ENCODE measurements at regions not wholly inside any gene's neighbourhood (a gene's known extent, or its start where the extent isn't known, plus 50 kb on each side); places are given as distances from the start of the nearest gene placed in this dataset.
A peak's percentile ranks its signal among the peaks of the same experiment; 100 is the strongest.
"Not testable (repeated sequence)": the region's sequence is repeated elsewhere in the genome, so short reads cannot be mapped to it uniquely, and the experiment has no call there.

GRCh38 chrX:28408017-28408723 lies 179.1 kb upstream of the IL1RAPL1 start:
- Mint-ChIP-seq H3K36me3 (ENCODE audit: low read depth) (no peaks in the 10 kb centered on the region), H3K27me3 (no peaks in the 10 kb centered on the region), H3K4me3 (no peak overlapping the region), H3K9me3 (peaks cover 15% of the 10 kb centered on the region), H3K4me1 (ENCODE audit: low read depth) (no peaks in the 10 kb centered on the region), H3K27ac (no peak overlapping the region)
- intact Hi-C loops (cut with micrococcal nuclease), result no loop called here

- H3K4me1 Mint-ChIP-seq (ENCODE audit: low read depth), result no peaks in the 10 kb centered on the region
- no peak overlapping the region for H3K4me3 Mint-ChIP-seq
Measured at GRCh38 chrX:28398342-28398741, 188.9 kb upstream of the IL1RAPL1 start.

DNA sequence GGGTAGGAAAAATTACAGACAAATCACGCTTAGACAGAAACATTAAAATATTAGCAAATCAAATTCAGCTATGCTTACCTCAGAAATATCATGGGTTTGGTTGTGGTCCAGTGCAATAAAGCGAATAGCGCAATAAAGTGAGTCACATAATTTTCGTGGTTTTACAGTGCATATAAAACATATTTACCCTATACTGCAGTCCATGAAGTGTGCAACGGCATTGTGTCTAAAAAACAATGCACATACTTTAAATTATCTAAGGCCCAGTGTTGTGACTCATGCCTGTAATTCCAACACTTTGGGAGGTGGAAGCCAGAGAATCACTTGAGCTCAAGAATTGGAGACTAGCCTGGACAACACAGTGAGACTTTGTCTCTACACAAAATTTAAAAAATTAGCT lies 195.7 kb upstream of the IL1RAPL1 start:
- H3K27me3 Mint-ChIP-seq, result no peaks in the 10 kb centered on the region
- H3K27ac Mint-ChIP-seq, result no peak overlapping the region
- intact Hi-C loops (cut with micrococcal nuclease), result no loop called here
- H3K4me1 Mint-ChIP-seq (ENCODE audit: low read depth), result no peaks in the 10 kb centered on the region
- no peaks in the 10 kb centered on the region for H3K9me3 Mint-ChIP-seq
- H3K36me3 Mint-ChIP-seq (ENCODE audit: low read depth), result no peaks in the 10 kb centered on the region
- H3K4me3 Mint-ChIP-seq, result no peak overlapping the region

More at GRCh38 chrX:28398342-28398741, 188.9 kb upstream of the IL1RAPL1 start:
- no peaks in the 10 kb centered on the region for H3K36me3 Mint-ChIP-seq (ENCODE audit: low read depth)
- no peaks in the 10 kb centered on the region for H3K9me3 Mint-ChIP-seq
- H3K27ac Mint-ChIP-seq, result no peak overlapping the region
- H3K27me3 Mint-ChIP-seq, result no peaks in the 10 kb centered on the region
- intact Hi-C loops (cut with micrococcal nuclease), result no loop called here

DNA sequence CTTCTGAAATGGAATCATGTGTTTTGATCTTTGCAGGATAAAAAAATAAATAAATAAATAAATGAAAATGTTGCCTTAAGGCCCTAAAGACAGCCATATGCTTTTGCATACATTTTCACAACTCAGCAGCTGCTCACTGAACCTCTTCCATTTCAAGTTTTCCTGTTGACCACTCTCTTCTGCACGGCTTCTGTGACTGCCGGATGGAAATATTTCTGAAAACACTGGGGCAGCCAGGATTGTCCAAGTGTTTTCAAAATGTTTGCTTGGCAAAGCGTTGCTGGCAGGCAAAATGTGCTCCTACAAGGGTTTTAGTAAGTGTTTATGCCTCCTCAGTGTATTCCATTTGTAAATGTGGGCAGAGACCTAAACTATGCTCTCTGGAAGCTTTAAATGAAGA lies 208.1 kb upstream of the IL1RAPL1 start:
- intact Hi-C loops (cut with micrococcal nuclease), result no loop called here
- no peak overlapping the region for H3K4me3 Mint-ChIP-seq
- no peak overlapping the region for H3K27ac Mint-ChIP-seq
- no peaks in the 10 kb centered on the region for H3K36me3 Mint-ChIP-seq (ENCODE audit: low read depth)
- no peaks in the 10 kb centered on the region for H3K4me1 Mint-ChIP-seq (ENCODE audit: low read depth)
- no peaks in the 10 kb centered on the region for H3K27me3 Mint-ChIP-seq
- H3K9me3 Mint-ChIP-seq, result no peaks in the 10 kb centered on the region

DNA sequence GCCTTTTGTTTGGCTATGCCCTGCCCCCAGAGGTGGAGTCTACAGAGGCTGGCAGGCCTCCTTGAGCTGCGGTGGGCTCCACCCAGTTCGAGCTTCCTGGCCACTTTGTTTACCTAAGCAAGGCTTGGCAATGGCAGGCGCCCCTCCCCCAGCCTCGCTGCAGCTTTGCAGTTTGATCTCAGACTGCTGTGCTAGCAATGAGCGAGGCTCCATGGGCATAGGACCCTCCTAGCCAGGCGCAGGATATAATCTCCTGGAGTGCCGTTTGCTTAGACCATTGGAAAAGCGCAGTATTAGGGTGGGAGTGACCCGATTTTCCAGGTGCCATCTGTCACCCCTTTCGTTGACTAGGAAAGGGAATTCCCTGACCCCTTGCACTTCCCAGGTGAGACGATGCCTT lies 219.6 kb upstream of the IL1RAPL1 start:
- H3K4me1 Mint-ChIP-seq (ENCODE audit: low read depth); H3K27ac Mint-ChIP-seq; H3K36me3 Mint-ChIP-seq (ENCODE audit: low read depth); intact Hi-C loops (cut with micrococcal nuclease); H3K4me3 Mint-ChIP-seq; H3K9me3 Mint-ChIP-seq; H3K27me3 Mint-ChIP-seq: not testable (repeated sequence)

DNA sequence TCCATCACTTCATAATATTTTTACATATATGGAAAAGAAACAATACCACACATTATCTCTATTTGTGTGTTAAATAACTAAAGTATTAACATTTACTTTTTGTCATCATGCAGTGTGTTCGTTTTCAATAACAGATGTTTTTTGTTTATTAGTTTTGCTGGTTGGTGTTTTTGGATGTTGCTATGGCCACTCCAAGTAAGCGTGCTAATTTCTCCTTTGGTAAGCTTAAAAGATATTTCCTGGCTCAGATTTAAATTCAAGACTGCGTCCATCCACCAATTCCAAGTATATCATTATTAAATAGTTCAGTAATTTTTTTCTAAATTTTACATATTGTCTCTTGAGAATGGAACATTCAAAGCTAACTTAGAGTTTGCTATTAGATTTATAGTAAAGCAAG lies 235.4 kb upstream of the IL1RAPL1 start:
- Mint-ChIP-seq H3K4me1 (ENCODE audit: low read depth) (peaks cover under 1% of the 10 kb centered on the region), H3K27ac (no peak overlapping the region), H3K4me3 (no peak overlapping the region), H3K9me3 (no peaks in the 10 kb centered on the region), H3K36me3 (ENCODE audit: low read depth) (no peaks in the 10 kb centered on the region), H3K27me3 (no peaks in the 10 kb centered on the region)
- intact Hi-C loops (cut with micrococcal nuclease), result no loop called here

GRCh38 chrX:28349888-28350287 lies 237.4 kb upstream of the IL1RAPL1 start:
- Mint-ChIP-seq H3K27me3 (no peaks in the 10 kb centered on the region), H3K4me1 (ENCODE audit: low read depth) (peaks cover 5% of the 10 kb centered on the region), H3K36me3 (ENCODE audit: low read depth) (no peaks in the 10 kb centered on the region), H3K27ac (no peak overlapping the region), H3K4me3 (no peak overlapping the region), H3K9me3 (no peaks in the 10 kb centered on the region)
- intact Hi-C loops (cut with micrococcal nuclease), result no loop called here

DNA sequence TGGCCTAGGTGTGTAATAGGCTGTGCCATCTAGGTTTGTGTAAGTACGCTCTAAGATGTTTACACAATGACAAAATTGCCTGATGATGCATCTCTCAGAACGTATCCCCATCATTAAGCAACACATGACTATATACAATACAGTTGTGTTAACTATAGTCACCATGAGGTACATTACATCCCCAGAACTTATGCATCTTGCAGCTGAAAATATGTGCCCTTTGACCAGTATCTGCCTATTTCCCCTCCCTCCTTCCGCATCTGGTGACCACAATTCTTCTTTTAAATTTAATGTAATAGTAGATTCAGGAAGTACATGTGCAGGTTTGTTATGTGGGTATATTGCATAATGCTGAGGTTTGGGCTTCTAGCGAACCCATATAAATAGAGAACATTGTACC lies 239.8 kb upstream of the IL1RAPL1 start:
- Mint-ChIP-seq H3K4me1 (ENCODE audit: low read depth) (peaks cover 10% of the 10 kb centered on the region), H3K27ac (no peak overlapping the region), H3K4me3 (no peak overlapping the region), H3K36me3 (ENCODE audit: low read depth) (no peaks in the 10 kb centered on the region), H3K27me3 (no peaks in the 10 kb centered on the region), H3K9me3 (peaks cover 6% of the 10 kb centered on the region)
- intact Hi-C loops (cut with micrococcal nuclease), result no loop called here

- H3K9me3 Mint-ChIP-seq, result peaks cover 7% of the 10 kb centered on the region
- H3K27me3 Mint-ChIP-seq, result no peaks in the 10 kb centered on the region
- H3K4me3 Mint-ChIP-seq, result no peak overlapping the region
- H3K27ac Mint-ChIP-seq, result no peak overlapping the region
- intact Hi-C loops (cut with micrococcal nuclease), result no loop called here
- peaks cover 17% of the 10 kb centered on the region for H3K4me1 Mint-ChIP-seq (ENCODE audit: low read depth)
- H3K36me3 Mint-ChIP-seq (ENCODE audit: low read depth), result no peaks in the 10 kb centered on the region
Measured at GRCh38 chrX:28329156-28329555, 258.1 kb upstream of the IL1RAPL1 start.

GRCh38 chrX:28324321-28324721 lies 262.9 kb upstream of the IL1RAPL1 start:
- H3K9me3 Mint-ChIP-seq, result peaks cover 10% of the 10 kb centered on the region
- intact Hi-C loops (cut with micrococcal nuclease), result no loop called here
- H3K36me3 Mint-ChIP-seq (ENCODE audit: low read depth), result no peaks in the 10 kb centered on the region
- H3K27ac Mint-ChIP-seq, result no peak overlapping the region
- H3K4me3 Mint-ChIP-seq, result no peak overlapping the region
- no peaks in the 10 kb centered on the region for H3K27me3 Mint-ChIP-seq
- H3K4me1 Mint-ChIP-seq (ENCODE audit: low read depth), result peaks cover 6% of the 10 kb centered on the region

GRCh38 chrX:28321286-28321685 lies 266.0 kb upstream of the IL1RAPL1 start:
- Mint-ChIP-seq H3K27ac (no peak overlapping the region), H3K4me3 (no peak overlapping the region), H3K27me3 (no peaks in the 10 kb centered on the region), H3K4me1 (ENCODE audit: low read depth) (no peaks in the 10 kb centered on the region), H3K9me3 (peaks cover 14% of the 10 kb centered on the region), H3K36me3 (ENCODE audit: low read depth) (no peaks in the 10 kb centered on the region)
- intact Hi-C loops (cut with micrococcal nuclease), result no loop called here

DNA sequence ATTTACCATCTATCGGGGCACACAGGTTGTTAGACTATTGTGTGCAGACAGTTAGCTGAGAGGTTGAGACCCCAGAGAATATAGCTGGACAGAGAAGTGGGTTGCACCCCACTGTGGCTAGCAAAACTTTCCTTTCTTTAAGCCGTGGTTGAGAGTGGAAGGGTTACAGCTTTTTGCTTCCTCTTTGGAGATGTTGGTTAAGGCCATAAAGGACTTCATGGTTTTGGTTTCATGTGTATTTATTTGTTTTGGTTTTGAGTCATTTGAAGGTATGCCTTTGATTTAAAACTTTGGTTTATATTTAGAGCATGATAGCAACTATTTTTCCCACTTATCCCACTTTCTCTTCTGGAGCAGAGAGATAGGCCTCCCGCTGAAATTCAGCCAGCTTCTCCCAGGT lies 274.3 kb upstream of the IL1RAPL1 start:
- peak overlapping the region; percentile 30 for H3K27ac Mint-ChIP-seq
- intact Hi-C loops (cut with micrococcal nuclease), result no loop called here

DNA sequence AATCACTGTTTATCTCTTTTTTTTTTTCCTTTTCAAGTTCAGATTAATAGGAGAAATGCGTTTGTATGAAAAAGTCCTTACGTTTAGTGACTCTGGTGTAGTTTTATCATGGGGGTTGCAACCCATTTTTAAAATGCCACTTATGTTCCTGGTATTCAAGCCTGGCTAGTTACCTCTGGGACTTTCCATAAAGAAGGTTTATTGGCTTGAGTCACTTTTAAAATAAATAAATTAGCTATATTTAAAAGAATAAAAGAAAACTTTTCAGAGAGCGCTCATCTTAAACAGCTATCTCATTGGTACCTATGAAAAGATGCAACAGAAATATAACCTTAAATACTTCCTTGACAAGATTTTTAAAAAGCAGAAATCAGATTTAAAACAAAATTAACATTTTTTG lies 275.0 kb upstream of the IL1RAPL1 start:
- H3K4me1 Mint-ChIP-seq (ENCODE audit: low read depth), result peaks cover 8% of the 10 kb centered on the region
- no peak overlapping the region for H3K27ac Mint-ChIP-seq
- no peaks in the 10 kb centered on the region for H3K36me3 Mint-ChIP-seq (ENCODE audit: low read depth)
- H3K27me3 Mint-ChIP-seq, result no peaks in the 10 kb centered on the region
- H3K9me3 Mint-ChIP-seq, result no peaks in the 10 kb centered on the region
- H3K4me3 Mint-ChIP-seq, result no peak overlapping the region
- intact Hi-C loops (cut with micrococcal nuclease), result no loop called here

More for the DNA sequence above, 274.3 kb upstream of the IL1RAPL1 start:
- H3K4me3 Mint-ChIP-seq, result no peak overlapping the region
- H3K4me1 Mint-ChIP-seq (ENCODE audit: low read depth), result peaks cover 8% of the 10 kb centered on the region
- no peaks in the 10 kb centered on the region for H3K9me3 Mint-ChIP-seq
- no peaks in the 10 kb centered on the region for H3K27me3 Mint-ChIP-seq
- no peaks in the 10 kb centered on the region for H3K36me3 Mint-ChIP-seq (ENCODE audit: low read depth)

DNA sequence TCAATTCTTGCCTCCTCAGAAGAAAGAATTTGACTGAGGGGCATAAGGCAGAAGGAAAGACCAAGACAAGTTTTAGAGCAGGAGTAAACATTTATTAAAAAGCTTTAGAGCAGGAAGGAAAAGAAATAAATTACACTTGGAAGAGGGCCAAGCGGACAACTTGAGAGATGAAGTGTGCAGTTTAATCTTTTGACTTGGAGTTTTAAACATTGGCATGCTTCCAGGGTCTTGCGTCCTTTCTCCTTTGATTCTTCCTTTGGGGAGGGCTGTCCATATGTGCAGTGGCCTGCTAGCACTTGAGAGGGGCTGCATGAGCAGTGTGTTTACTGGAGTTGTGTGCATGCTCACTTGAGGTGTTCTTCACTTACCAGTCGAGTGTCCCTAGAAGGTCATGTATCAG lies 275.8 kb upstream of the IL1RAPL1 start:
- H3K9me3 Mint-ChIP-seq, result no peaks in the 10 kb centered on the region
- no peaks in the 10 kb centered on the region for H3K36me3 Mint-ChIP-seq (ENCODE audit: low read depth)
- peaks cover 8% of the 10 kb centered on the region for H3K4me1 Mint-ChIP-seq (ENCODE audit: low read depth)
- intact Hi-C loops (cut with micrococcal nuclease), result no loop called here
- no peak overlapping the region for H3K4me3 Mint-ChIP-seq
- H3K27ac Mint-ChIP-seq, result no peak overlapping the region
- no peaks in the 10 kb centered on the region for H3K27me3 Mint-ChIP-seq

- intact Hi-C loops (cut with micrococcal nuclease), result no loop called here
- Mint-ChIP-seq H3K36me3 (ENCODE audit: low read depth) (no peaks in the 10 kb centered on the region), H3K27ac (no peak overlapping the region), H3K4me1 (ENCODE audit: low read depth) (no peaks in the 10 kb centered on the region), H3K9me3 (peaks cover 6% of the 10 kb centered on the region), H3K27me3 (no peaks in the 10 kb centered on the region), H3K4me3 (no peak overlapping the region)
Measured at GRCh38 chrX:28303486-28303885, 283.8 kb upstream of the IL1RAPL1 start.

Data from dendritic cell treated with granulocyte-macrophage colony-stimulating factor and Interleukin-4, amounts not matched to agents 40 ng/mL and 50 ng/mL, for 4 days (primary cell).